ENCODE measurements at regions not wholly inside any gene's neighbourhood (a gene's known extent, or its start where the extent isn't known, plus 50 kb on each side); places are given as distances from the start of the nearest gene placed in this dataset.

- H3K4me1 ChIP-seq: no peaks in the 10 kb centered on the region
- no peak overlapping the region for H3K27ac ChIP-seq
- H3K9ac ChIP-seq: no peak overlapping the region
- no peak overlapping the region for H3K4me2 ChIP-seq (ENCODE audit: low read length)
- no peaks in the 10 kb centered on the region for H3K36me3 ChIP-seq (ENCODE audit: control insufficient read depth, insufficient read depth, low read length)
- no peaks in the 10 kb centered on the region for H3K9me3 ChIP-seq (ENCODE audit: control insufficient read depth, low read length)
- TF ChIP-seq CTCF (IDR thresholded peaks at IDR 0.05): no peak
- H3K79me2 ChIP-seq: no peaks in the 10 kb centered on the region
- no peaks in the 10 kb centered on the region for H3K27me3 ChIP-seq (ENCODE audit: control insufficient read depth, insufficient read depth, low read length)
- no peak overlapping the region for H3K4me3 ChIP-seq (ENCODE audit: low read depth, low read length)
- H2AFZ ChIP-seq: no peak overlapping the region
These were observed 142.7 kb downstream of the SIPA1L2 start for GRCh38 chr1:232487236-232487635.

- Histone ChIP-seq H3K9me3 (ENCODE audit: control insufficient read depth, low read length) (no peaks in the 10 kb centered on the region), H3K4me3 (ENCODE audit: low read depth, low read length) (no peak overlapping the region), H2AFZ (no peak overlapping the region), H3K27ac (no peak overlapping the region), H3K9ac (no peak overlapping the region), H3K79me2 (no peaks in the 10 kb centered on the region), H3K4me1 (no peaks in the 10 kb centered on the region), H3K4me2 (ENCODE audit: low read length) (no peak overlapping the region), H3K27me3 (ENCODE audit: control insufficient read depth, insufficient read depth, low read length) (no peaks in the 10 kb centered on the region), H3K36me3 (ENCODE audit: control insufficient read depth, insufficient read depth, low read length) (no peaks in the 10 kb centered on the region)
- no peak for TF ChIP-seq CTCF (IDR thresholded peaks at IDR 0.05)
These were observed 143.3 kb downstream of the SIPA1L2 start for GRCh38 chr1:232486454-232487207.

- Histone ChIP-seq H3K4me3 (ENCODE audit: low read depth, low read length) (no peak overlapping the region), H3K79me2 (no peaks in the 10 kb centered on the region), H3K4me1 (no peaks in the 10 kb centered on the region), H3K27me3 (ENCODE audit: control insufficient read depth, insufficient read depth, low read length) (no peaks in the 10 kb centered on the region), H3K9ac (no peak overlapping the region), H3K36me3 (ENCODE audit: control insufficient read depth, insufficient read depth, low read length) (no peaks in the 10 kb centered on the region), H3K9me3 (ENCODE audit: control insufficient read depth, low read length) (no peaks in the 10 kb centered on the region), H3K4me2 (ENCODE audit: low read length) (no peak overlapping the region), H3K27ac (no peak overlapping the region), H2AFZ (no peak overlapping the region)
- no peak for TF ChIP-seq CTCF (IDR thresholded peaks at IDR 0.05)
These were observed 143.9 kb downstream of the SIPA1L2 start for GRCh38 chr1:232486006-232486405.

- H3K27me3 ChIP-seq (ENCODE audit: control insufficient read depth, insufficient read depth, low read length): no peaks in the 10 kb centered on the region
- H2AFZ ChIP-seq: no peak overlapping the region
- H3K4me3 ChIP-seq (ENCODE audit: low read depth, low read length): no peak overlapping the region
- no peak overlapping the region for H3K4me2 ChIP-seq (ENCODE audit: low read length)
- no peak for TF ChIP-seq CTCF (IDR thresholded peaks at IDR 0.05)
- H3K9me3 ChIP-seq (ENCODE audit: control insufficient read depth, low read length): no peaks in the 10 kb centered on the region
- no peaks in the 10 kb centered on the region for H3K36me3 ChIP-seq (ENCODE audit: control insufficient read depth, insufficient read depth, low read length)
- H3K4me1 ChIP-seq: no peaks in the 10 kb centered on the region
- no peaks in the 10 kb centered on the region for H3K79me2 ChIP-seq
- no peak overlapping the region for H3K9ac ChIP-seq
- H3K27ac ChIP-seq: no peak overlapping the region
These were observed 145.1 kb downstream of the SIPA1L2 start for GRCh38 chr1:232484856-232485255.

- TF ChIP-seq CTCF (IDR thresholded peaks at IDR 0.05): no peak
- H3K4me2 ChIP-seq (ENCODE audit: low read length): no peak overlapping the region
These were observed 146.1 kb downstream of the SIPA1L2 start for GRCh38 chr1:232483826-232484225.

More at GRCh38 chr1:232483826-232484225, 146.1 kb downstream of the SIPA1L2 start:
- Histone ChIP-seq H3K9ac (no peak overlapping the region), H3K27ac (no peak overlapping the region), H3K4me3 (ENCODE audit: low read depth, low read length) (no peak overlapping the region), H3K4me1 (no peaks in the 10 kb centered on the region), H3K36me3 (ENCODE audit: control insufficient read depth, insufficient read depth, low read length) (no peaks in the 10 kb centered on the region), H3K9me3 (ENCODE audit: control insufficient read depth, low read length) (no peaks in the 10 kb centered on the region), H3K27me3 (ENCODE audit: control insufficient read depth, insufficient read depth, low read length) (no peaks in the 10 kb centered on the region), H3K79me2 (no peaks in the 10 kb centered on the region), H2AFZ (no peak overlapping the region)
